NCI-H524 (cell line): ENCODE measurements at regions not wholly inside any gene's neighbourhood (a gene's known extent, or its start where the extent isn't known, plus 50 kb on each side); places are given as distances from the start of the nearest gene placed in this dataset.

Experiments
- DNase-seq, 2 experiments: peaks; one replicate each; lab custom pipeline; 2025; lab: John Stamatoyannopoulos, UW

DNA sequence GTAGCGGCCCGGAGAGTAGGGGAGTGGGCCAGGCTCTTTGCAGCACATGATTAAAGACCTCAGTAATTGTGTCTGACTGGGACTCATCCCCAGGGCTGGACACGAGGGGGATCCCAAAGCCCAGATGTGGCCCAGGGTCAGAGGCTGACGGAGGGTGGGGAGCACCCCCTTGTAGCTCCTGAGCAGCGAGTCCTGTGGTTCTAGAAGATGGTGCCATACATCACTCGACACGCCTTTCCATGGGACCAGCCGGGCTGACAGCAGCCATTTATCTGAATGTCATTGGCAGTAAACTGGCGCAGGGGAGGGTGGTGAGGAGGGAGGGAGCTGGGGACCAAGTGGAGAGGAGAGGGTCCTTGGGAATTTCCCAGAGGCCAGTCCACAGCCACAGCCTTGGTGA lies 65.1 kb upstream of the FAM222A start:
- no peak for DNase-seq

DNA sequence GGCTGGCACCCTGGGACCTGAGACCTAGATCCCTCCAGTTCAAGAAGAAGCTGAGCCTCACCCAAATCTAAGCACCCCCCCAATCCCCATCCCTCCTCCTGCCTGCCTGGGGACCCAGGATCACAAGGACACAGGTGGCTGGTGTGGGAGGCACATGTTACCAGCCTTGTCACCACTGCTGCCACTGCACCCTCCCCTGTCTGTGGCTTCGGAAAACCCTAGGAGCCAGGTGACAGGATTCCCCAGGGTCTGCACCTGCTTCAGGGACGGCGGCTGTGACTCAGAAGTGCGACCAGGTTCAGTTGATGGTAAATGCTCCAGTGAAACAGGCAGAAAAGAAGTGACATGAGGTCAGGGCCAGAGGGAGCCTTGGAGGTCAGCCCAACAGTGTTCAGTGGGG lies 62.8 kb upstream of the FAM222A start:
- DNase-seq, result no peak

DNA sequence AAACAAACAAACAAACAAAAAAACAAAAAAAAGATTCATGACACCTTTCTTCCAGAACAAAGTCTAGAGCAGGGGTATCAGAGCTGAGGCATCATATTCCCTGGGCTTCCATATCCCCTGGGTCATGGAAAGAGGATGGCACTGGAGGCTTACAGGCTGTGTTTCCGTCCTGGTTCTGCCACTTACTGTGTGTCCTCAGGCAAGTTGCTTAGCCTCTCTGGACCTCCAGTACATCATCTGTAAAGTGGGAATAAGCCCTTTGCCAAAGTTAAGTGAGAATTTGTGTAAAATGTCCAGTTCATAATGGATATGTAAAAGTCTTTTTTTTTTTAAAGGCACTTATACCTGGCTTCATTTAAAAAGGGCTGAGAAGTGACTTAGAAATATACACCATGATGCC lies 62.0 kb upstream of the FAM222A start:
- no peak for DNase-seq

DNA sequence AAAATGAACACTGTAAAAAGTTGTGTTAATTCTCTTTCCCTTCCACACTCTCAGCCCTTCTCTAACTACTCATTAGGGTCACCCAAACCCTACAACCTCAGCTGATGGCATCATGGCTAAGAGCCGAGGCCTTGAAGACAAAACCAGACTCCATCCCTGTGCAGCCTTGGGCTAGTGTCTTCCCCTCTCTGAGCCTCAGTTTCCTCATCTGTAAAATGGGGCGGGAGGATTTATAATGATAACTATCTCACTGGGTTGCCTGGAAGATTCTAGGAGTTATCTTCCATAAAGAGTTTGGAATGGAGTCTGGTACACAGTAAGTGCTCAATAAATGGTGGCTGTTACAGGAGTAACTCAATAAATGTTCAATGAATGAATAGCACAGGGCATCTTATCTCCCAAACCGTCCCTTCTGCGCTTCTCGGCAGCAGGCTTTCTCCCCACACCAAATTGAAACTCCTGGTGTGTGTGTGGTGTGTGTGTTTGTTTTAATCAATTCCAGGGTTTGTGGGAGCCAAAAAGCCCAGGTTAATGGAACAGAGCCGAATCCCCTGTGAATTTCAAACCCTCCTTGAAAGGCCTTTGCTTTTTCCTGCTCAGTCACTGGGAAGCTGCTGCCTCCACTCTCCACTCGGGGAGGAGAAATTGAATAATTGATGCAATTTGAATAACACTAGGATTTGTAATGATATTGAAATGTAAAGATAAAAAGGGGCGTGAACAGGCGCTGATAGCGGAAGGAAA lies 61.2 kb upstream of the FAM222A start:
- no peak for DNase-seq

DNA sequence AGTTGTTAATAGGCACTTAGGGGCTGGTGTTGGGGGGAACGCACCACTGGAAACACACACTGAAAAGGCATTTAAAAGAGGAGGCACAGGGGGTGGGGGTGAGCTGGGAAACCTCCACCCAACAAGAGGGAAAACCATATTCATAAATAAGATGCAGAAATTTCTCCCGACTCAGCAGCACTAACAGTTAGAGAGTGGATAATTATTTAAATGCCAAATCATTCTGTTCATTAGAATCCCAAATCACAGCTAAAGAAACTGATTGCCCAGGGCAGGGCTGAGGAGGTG lies 60.7 kb upstream of the FAM222A start:
- DNase-seq, result no peak

- DNase-seq, result no peak
Measured at GRCh38 chr12:109653890-109654289, 59.7 kb upstream of the FAM222A start.

DNA sequence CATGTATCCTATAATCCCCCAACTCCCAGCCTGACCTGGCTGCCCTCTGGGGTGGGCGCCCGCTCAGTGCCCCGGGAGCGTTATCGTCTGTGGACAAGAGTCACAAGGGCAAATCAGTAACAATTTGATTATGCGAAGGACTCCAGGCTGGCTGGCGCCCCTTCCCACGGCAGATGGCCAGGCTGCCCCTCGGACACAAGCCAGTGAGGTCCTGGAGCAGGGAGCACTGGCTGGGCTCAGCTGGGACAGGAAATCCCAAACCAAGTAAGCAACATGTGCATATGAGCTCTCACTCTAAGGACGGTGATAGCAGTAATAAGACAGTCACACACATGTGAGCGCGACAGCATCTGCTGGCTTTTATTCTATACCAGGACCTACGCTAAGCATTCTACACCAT lies 59.3 kb upstream of the FAM222A start:
- DNase-seq, result no peak

DNA sequence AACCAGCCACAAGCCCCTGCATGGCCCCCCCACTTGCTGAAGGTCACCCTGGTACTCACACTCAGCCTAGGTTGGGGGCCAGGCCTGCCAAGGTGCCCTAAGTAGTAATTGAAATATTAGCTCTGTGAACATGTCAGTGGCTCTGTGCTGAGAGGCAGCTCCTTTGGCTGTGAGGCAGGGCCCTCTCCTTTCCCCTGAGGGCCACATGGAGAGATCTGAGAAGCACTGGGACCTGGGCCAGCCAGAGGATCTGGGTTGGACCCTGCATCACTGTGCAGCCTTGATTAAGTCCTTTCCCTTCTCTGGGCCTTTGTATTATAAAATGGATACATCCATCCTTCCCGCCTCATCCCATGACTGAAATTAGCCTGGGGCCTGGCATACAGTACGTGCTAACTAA lies 58.0 kb upstream of the FAM222A start:
- no peak for DNase-seq

- DNase-seq, result peak; percentile 81 to 90
Measured at GRCh38 chr12:109656743-109657142, 56.9 kb upstream of the FAM222A start.

DNA sequence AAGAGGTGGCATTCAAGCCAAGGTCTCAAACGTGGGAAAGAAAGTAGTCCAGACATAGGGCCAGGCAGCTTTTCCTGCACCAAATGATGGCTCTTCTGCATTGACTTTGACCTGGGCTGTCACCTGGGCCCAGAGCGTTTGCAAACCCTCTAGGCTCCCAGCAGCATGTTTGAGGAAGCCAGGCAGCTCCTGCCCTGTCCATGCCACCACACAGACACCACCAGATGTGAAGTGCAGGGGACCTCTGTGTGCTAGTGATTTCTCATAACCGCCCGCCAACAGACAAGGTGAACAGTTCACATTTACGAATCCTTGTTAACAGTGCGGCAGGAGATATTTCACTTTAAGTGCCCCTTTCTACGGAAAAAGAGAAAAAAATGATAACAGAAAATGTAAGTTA lies 49.8 kb upstream of the FAM222A start:
- no peak for DNase-seq
